GM18498 (cell line): ENCODE measurements at regions not wholly inside any gene's neighbourhood (a gene's known extent, or its start where the extent isn't known, plus 50 kb on each side); places are given as distances from the start of the nearest gene placed in this dataset.

Experiments
- ATAC-seq: cut with Tn5 transposase; IDR thresholded peaks from one replicate; pipeline ENCODE4 v1.9.1; 2021; ENCODE audit warnings: mild to moderate bottlenecking, moderate library complexity; ENCODE audit not compliant: unreplicated experiment

GRCh38 chr14:29205658-29206057, 439.1 kb downstream of the FOXG1 start:
- ATAC-seq = no peak

- no peak for ATAC-seq
Observed at GRCh38 chr14:29215853-29216252, 449.3 kb downstream of the FOXG1 start.

GRCh38 chr14:29216268-29217232, 450.0 kb downstream of the FOXG1 start:
- no peak for ATAC-seq

GRCh38 chr14:29217813-29218450, 451.3 kb downstream of the FOXG1 start:
- ATAC-seq = no peak

- no peak for ATAC-seq
Observed at GRCh38 chr14:29220072-29220471, 453.5 kb downstream of the FOXG1 start.

- ATAC-seq = no peak
Observed at GRCh38 chr14:29220566-29220965, 454.0 kb downstream of the FOXG1 start.

GRCh38 chr14:29222006-29222405, 455.4 kb downstream of the FOXG1 start:
- ATAC-seq = no peak

- no peak for ATAC-seq
Observed at GRCh38 chr14:29222671-29223268, 456.2 kb downstream of the FOXG1 start.

- ATAC-seq = no peak
Observed at GRCh38 chr14:29223947-29224346, 457.4 kb downstream of the FOXG1 start.

- ATAC-seq = no peak
Observed at GRCh38 chr14:29227631-29228030, 461.0 kb downstream of the FOXG1 start.

GRCh38 chr14:29232153-29232552, 465.6 kb downstream of the FOXG1 start:
- no peak for ATAC-seq

GRCh38 chr14:29232711-29233110, 466.1 kb downstream of the FOXG1 start:
- ATAC-seq = no peak

- no peak for ATAC-seq
Observed at GRCh38 chr14:29233188-29233587, 466.6 kb downstream of the FOXG1 start.

- no peak for ATAC-seq
Observed at GRCh38 chr14:29235991-29236390, 469.4 kb downstream of the FOXG1 start.

GRCh38 chr14:29236401-29236800, 469.8 kb downstream of the FOXG1 start:
- no peak for ATAC-seq

GRCh38 chr14:29236848-29237247, 470.3 kb downstream of the FOXG1 start:
- ATAC-seq = no peak

GRCh38 chr14:29240066-29240465, 473.5 kb downstream of the FOXG1 start:
- ATAC-seq = no peak

GRCh38 chr14:29242755-29243754, 476.5 kb downstream of the FOXG1 start:
- no peak for ATAC-seq

GRCh38 chr14:29255692-29256091, 489.1 kb downstream of the FOXG1 start:
- ATAC-seq = no peak

GRCh38 chr14:29262979-29263378, 496.4 kb downstream of the FOXG1 start:
- no peak for ATAC-seq

- no peak for ATAC-seq
Observed at GRCh38 chr14:29264865-29265264, 498.3 kb downstream of the FOXG1 start.
